GM12891 (cell line): ENCODE measurements at regions not wholly inside any gene's neighbourhood (a gene's known extent, or its start where the extent isn't known, plus 50 kb on each side); places are given as distances from the start of the nearest gene placed in this dataset.

Experiments used
- DNase-seq: peaks from one replicate; pipeline ENCODE4 v3.0.0; 2011; ENCODE audit warnings: low spot score; ENCODE audit not compliant: insufficient read length
- FAIRE-seq: peaks from 2 replicates; lab custom pipeline; 2011; peaks lifted over from hg19 to GRCh38; lab: Jason Lieb, UNC
- PAX5 ChIP-seq: IDR thresholded peaks from 2 replicates; pipeline ENCODE4 v1.6.1; 2011; ENCODE audit warnings: low read length, moderate library complexity, mild to moderate bottlenecking; ENCODE audit not compliant: insufficient read depth, severe bottlenecking
- POLR2A ChIP-seq: IDR thresholded peaks from 2 replicates; pipeline ENCODE4 v1.6.1; 2011; ENCODE audit warnings: low read depth, low read length, control low read depth
- POLR2AphosphoS5 ChIP-seq: IDR thresholded peaks from 2 replicates; pipeline ENCODE4 v1.6.1; 2011; ENCODE audit warnings: low read depth, low read length, control low read depth
- POU2F2 ChIP-seq: IDR thresholded peaks from 2 replicates; pipeline ENCODE4 v1.6.1; 2011; ENCODE audit warnings: low read depth, mild to moderate bottlenecking, control low read depth, low read length, moderate library complexity
- SPI1 ChIP-seq: IDR thresholded peaks from 2 replicates; pipeline ENCODE4 v1.6.1; 2011; ENCODE audit warnings: low read depth, low read length, control low read depth
- TAF1 ChIP-seq: IDR thresholded peaks from 2 replicates; pipeline ENCODE4 v1.6.1; 2011; ENCODE audit warnings: low read depth, low read length, control low read depth

GRCh38 chr3:23751212-23751723 is 54.5 kb upstream of the UBE2E1 start:
- no peak for TF ChIP-seq SPI1
- no peak for TF ChIP-seq TAF1
- TF ChIP-seq POLR2AphosphoS5 = no peak
- no peak for TF ChIP-seq PAX5
- no peak for TF ChIP-seq POU2F2
- no peak for TF ChIP-seq POLR2A
- DNase-seq = no peak
- no peak for FAIRE-seq

- no peak for FAIRE-seq
- TF ChIP-seq SPI1 = no peak
These were observed 53.6 kb upstream of the UBE2E1 start for GRCh38 chr3:23752126-23752525.

DNA sequence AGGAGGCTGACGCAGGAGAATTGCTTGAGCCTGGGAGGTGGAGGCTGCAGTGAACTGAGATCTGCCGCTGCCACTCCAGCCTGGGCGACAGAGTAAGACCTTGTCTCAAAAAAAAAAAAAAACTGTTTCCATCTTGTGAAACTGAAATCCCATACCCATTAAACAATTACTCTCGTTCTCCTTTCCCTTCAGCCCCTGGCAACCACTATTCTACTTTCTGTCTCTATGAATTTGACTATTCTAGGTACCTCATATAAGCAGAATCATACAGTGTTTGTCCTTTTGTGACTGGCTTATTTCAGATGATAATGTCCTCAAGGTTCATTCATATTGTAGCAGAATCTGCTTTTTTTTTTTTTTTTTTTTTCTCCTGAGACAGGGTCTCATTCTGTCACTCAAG is 51.5 kb upstream of the UBE2E1 start:
- FAIRE-seq (no peak), DNase-seq (no peak)
- TF ChIP-seq POU2F2 (no peak), POLR2AphosphoS5 (no peak), PAX5 (no peak), SPI1 (no peak), TAF1 (no peak), POLR2A (no peak)

More at GRCh38 chr3:23752126-23752525, 53.6 kb upstream of the UBE2E1 start:
- no peak for DNase-seq
